ENCODE measurements at regions not wholly inside any gene's neighbourhood (a gene's known extent, or its start where the extent isn't known, plus 50 kb on each side); places are given as distances from the start of the nearest gene placed in this dataset.

DNA sequence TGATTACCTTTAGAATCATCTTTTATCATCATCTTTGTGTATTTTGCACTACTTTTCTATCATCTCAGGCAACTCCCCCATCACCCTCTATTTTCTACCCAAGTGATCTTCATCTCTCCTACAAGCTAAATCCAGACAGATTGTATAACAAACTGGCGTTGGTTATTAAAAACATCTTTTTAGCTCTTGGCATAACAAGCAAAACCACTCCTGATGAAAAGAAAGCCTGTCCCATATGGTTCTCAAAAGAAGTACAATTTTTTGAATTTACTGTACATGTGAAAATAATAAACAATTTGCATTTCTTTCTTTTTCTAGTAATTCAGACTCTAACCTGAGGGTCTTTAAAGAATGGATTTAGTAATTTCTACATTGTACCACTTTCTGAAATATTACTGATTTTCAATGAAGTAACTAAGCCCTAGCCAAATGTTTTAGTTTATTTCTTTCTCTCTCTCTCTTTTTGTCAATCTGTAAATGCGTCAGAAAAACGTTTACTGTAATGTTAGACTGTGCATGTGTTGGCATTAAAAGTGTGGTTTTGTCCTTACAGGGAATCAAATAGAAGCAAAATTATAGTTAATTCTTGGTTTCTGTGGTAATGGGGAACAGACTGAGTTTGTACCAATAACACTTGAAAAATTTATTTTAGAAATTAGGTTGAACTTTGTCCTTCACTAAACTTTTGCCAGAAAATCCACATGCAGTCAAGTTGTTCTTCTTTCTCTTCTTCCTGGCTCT lies 52.5 kb upstream of the RPS23 start:
- Histone ChIP-seq H3K27me3 (replicated peaks in 1 of 2; ENCODE audit: control insufficient read depth in 2 of 2, insufficient read depth in 2 of 2, low read length in 1 of 2) (no peaks in the 10 kb centered on the region), H3K36me3 (ENCODE audit: control insufficient read depth in 2 of 2, insufficient read depth in 2 of 2, low read length in 1 of 2) (no peaks in the 10 kb centered on the region), H3K27ac (ENCODE audit: control insufficient read depth, insufficient read depth) (no peak overlapping the region), H3K4me2 (ENCODE audit: control insufficient read depth, insufficient read depth) (no peak overlapping the region), H3K79me2 (ENCODE audit: control insufficient read depth, insufficient read depth, low read length) (no peaks in the 10 kb centered on the region), H2AFZ (ENCODE audit: control insufficient read depth, low read depth, low read length) (no peak overlapping the region), H3K4me1 (ENCODE audit: control insufficient read depth, insufficient read depth, low read length) (no peaks in the 10 kb centered on the region), H3K9me3 (replicated peaks; ENCODE audit: control insufficient read depth, insufficient read depth, low read length) (no peaks in the 10 kb centered on the region), H4K20me1 (ENCODE audit: control insufficient read depth, insufficient read depth) (no peaks in the 10 kb centered on the region), H3K9ac (ENCODE audit: control insufficient read depth, insufficient read depth, low read length) (no peak overlapping the region), H3K4me3 (no peak overlapping the region)
- BruUV-seq (replicated peaks), result no TSS peak
- POLR2A ChIA-PET, result no interaction called here
- 74% methylated on average over 3 of the region's 3 CpGs for WGBS (ENCODE audit: insufficient coverage, insufficient replicate concordance, low lambda C conversion rate, missing lambda C conversion rate)
- ATAC-seq, result no peak
- FAIRE-seq, result no peak
- no peak for TF ChIP-seq YBX1 (IDR thresholded peaks at IDR 0.05)
- TF ChIP-seq SP1 (IDR thresholded peaks at IDR 0.05; ENCODE audit: low read depth, low read length), result no peak
- TF ChIP-seq, protein P1, sequence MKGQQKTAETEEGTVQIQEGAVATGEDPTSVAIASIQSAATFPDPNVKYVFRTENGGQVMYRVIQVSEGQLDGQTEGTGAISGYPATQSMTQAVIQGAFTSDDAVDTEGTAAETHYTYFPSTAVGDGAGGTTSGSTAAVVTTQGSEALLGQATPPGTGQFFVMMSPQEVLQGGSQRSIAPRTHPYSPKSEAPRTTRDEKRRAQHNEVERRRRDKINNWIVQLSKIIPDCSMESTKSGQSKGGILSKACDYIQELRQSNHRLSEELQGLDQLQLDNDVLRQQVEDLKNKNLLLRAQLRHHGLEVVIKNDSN (IDR thresholded peaks at IDR 0.05; ENCODE audit: borderline replicate concordance, extremely low read length, insufficient read depth, low read depth, low read length), result no peak
- TF ChIP-seq SMARCA5 (IDR thresholded peaks at IDR 0.05), result no peak
- no peak for TF ChIP-seq YY1 (IDR thresholded peaks at IDR 0.05; ENCODE audit: low read depth, low read length)
- no peak for TF ChIP-seq ESRRA (IDR thresholded peaks at IDR 0.05; ENCODE audit: low read length)
- TF ChIP-seq HDAC6 (IDR thresholded peaks at IDR 0.05; ENCODE audit: unreplicated experiment), result no peak
- TF ChIP-seq BACH1 (IDR thresholded peaks at IDR 0.05; ENCODE audit: borderline replicate concordance), result no peak
- TF ChIP-seq, protein P2, sequence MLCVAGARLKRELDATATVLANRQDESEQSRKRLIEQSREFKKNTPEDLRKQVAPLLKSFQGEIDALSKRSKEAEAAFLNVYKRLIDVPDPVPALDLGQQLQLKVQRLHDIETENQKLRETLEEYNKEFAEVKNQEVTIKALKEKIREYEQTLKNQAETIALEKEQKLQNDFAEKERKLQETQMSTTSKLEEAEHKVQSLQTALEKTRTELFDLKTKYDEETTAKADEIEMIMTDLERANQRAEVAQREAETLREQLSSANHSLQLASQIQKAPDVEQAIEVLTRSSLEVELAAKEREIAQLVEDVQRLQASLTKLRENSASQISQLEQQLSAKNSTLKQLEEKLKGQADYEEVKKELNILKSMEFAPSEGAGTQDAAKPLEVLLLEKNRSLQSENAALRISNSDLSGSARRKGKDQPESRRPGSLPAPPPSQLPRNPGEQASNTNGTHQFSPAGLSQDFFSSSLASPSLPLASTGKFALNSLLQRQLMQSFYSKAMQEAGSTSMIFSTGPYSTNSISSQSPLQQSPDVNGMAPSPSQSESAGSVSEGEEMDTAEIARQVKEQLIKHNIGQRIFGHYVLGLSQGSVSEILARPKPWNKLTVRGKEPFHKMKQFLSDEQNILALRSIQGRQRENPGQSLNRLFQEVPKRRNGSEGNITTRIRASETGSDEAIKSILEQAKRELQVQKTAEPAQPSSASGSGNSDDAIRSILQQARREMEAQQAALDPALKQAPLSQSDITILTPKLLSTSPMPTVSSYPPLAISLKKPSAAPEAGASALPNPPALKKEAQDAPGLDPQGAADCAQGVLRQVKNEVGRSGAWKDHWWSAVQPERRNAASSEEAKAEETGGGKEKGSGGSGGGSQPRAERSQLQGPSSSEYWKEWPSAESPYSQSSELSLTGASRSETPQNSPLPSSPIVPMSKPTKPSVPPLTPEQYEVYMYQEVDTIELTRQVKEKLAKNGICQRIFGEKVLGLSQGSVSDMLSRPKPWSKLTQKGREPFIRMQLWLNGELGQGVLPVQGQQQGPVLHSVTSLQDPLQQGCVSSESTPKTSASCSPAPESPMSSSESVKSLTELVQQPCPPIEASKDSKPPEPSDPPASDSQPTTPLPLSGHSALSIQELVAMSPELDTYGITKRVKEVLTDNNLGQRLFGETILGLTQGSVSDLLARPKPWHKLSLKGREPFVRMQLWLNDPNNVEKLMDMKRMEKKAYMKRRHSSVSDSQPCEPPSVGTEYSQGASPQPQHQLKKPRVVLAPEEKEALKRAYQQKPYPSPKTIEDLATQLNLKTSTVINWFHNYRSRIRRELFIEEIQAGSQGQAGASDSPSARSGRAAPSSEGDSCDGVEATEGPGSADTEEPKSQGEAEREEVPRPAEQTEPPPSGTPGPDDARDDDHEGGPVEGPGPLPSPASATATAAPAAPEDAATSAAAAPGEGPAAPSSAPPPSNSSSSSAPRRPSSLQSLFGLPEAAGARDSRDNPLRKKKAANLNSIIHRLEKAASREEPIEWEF (IDR thresholded peaks at IDR 0.05; ENCODE audit: insufficient replicate concordance, low read depth, low read length), result no peak
- no peak for TF ChIP-seq E4F1 (IDR thresholded peaks at IDR 0.05; ENCODE audit: borderline replicate concordance, partially characterized antibody)
- no peak for TF ChIP-seq SIN3A (IDR thresholded peaks at IDR 0.05; ENCODE audit: low read depth, low read length)
- TF ChIP-seq IKZF2 (IDR thresholded peaks at IDR 0.05), result no peak
- no peak for TF ChIP-seq E2F4 (IDR thresholded peaks at IDR 0.05; ENCODE audit: low read depth, low read length)
- SMC1A ChIA-PET (ENCODE audit: uncharacterized antibody, unreplicated experiment), result no interaction called here
- intact Hi-C loops (cut with micrococcal nuclease; ENCODE audit: unreplicated experiment), result no loop called here
- in situ Hi-C loops (cut with MboI), result no loop called here
- DNase-seq (ENCODE audit: low read depth, low spot score), result no peak
- CTCF ChIA-PET, result interaction anchor here (1.1 to 2.3 kb wide), 2 partner anchors 18 to 22 kb away, joined by 5 to 6 read pairs; no protein-coding TSS in a partner anchor
- RAD21 ChIA-PET (ENCODE audit: unreplicated experiment), result no interaction called here

Data from GM12878 (cell line).